B cell (primary cell): ENCODE measurements at regions not wholly inside any gene's neighbourhood (a gene's known extent, or its start where the extent isn't known, plus 50 kb on each side); places are given as distances from the start of the nearest gene placed in this dataset.

Experiments used
- ATAC-seq: fragments of 200-7000 bp; cut with Tn5 transposase; one replicate; pipeline ENCODE4 v1.10.0; 2021; ENCODE audit warnings: low read depth, mild to moderate bottlenecking, moderate number of reproducible peaks, moderate library complexity
- CTCF ChIA-PET: fragments of 350-600 bp; sonication (Branson Sonifier 250); formaldehyde crosslinking; loops from one replicate; lab custom pipeline; 2021; ENCODE audit warnings: antibody characterized with exemption, inconsistent platforms; lab: Charles Lee
- POLR2A ChIA-PET: fragments of 350-600 bp; sonication (Branson Sonifier 250); formaldehyde crosslinking; loops from one replicate; lab custom pipeline; 2021; ENCODE audit warnings: antibody characterized with exemption; lab: Charles Lee
- DNase-seq: peaks from one replicate; pipeline ENCODE4 v3.0.0; 2013
- H2AFZ ChIP-seq: 2 replicates; pipeline ENCODE4 v1.6.1; 2012; ENCODE audit warnings: mild to moderate bottlenecking, low read depth, low read length; ENCODE audit not compliant: insufficient read depth, poor library complexity, severe bottlenecking
- H3K27ac ChIP-seq, 2 donors: 1 replicate in 1 of 2; 2 replicates in 1 of 2; pipeline ENCODE4 v1.5.1; 2012 to 2013; ENCODE audit warnings: low read length in 2 of 2, mild to moderate bottlenecking in 2 of 2, moderate library complexity in 1 of 2
- H3K27me3 ChIP-seq, 4 experiments: fragments of 200-600 bp in 1 of 4; sonication (generic) in 1 of 4; replicated peaks in 1 of 4; 1 replicate in 2 of 4; 2 replicates in 2 of 4; pipeline versions ENCODE4 v1.6.1 to v1.7.0; 2013 to 2016; ENCODE audit warnings: low read length in 3 of 4, mild to moderate bottlenecking in 2 of 4, mixed read lengths in 1 of 4, moderate library complexity in 1 of 4; ENCODE audit not compliant: insufficient read depth in 4 of 4, control insufficient read depth in 3 of 4; ENCODE audit errors: control extremely low read depth in 1 of 4
- H3K36me3 ChIP-seq, 2 experiments: replicated peaks in 1 of 2; 1 replicate in 1 of 2; 2 replicates in 1 of 2; pipeline versions ENCODE4 v1.6.1 to v1.7.1; 2013; ENCODE audit warnings: low read length in 1 of 2; ENCODE audit not compliant: insufficient read depth in 2 of 2, control insufficient read depth in 1 of 2; ENCODE audit errors: control extremely low read depth in 1 of 2, extremely low read depth in 1 of 2
- H3K4me1 ChIP-seq, 2 donors: fragments of 200-600 bp in 1 of 2; sonication (generic) in 1 of 2; 1 replicate in 1 of 2; 2 replicates in 1 of 2; pipeline versions ENCODE4 v1.5.1 to v1.6.1; 2013 to 2017; ENCODE audit warnings: low read length in 2 of 2; ENCODE audit not compliant: control insufficient read depth in 2 of 2, insufficient read depth in 2 of 2
- H3K4me2 ChIP-seq: replicated peaks from 2 replicates; pipeline ENCODE3; 2012; ENCODE audit warnings: mild to moderate bottlenecking, low read depth, low read length; ENCODE audit not compliant: poor library complexity, severe bottlenecking
- H3K4me3 ChIP-seq, 5 experiments: fragments of 200-600 bp in 1 of 5; sonication (generic) in 1 of 5; 1 replicate in 3 of 5; 2 replicates in 2 of 5; pipeline versions ENCODE4 v1.5.1 to v1.7.0; 2011 to 2016; ENCODE audit warnings: low read length in 4 of 5, mild to moderate bottlenecking in 4 of 5, low read depth in 2 of 5, control low read depth in 1 of 5, moderate library complexity in 1 of 5; ENCODE audit not compliant: insufficient read depth in 1 of 5; ENCODE audit errors: control extremely low read depth in 1 of 5, extremely low read depth in 1 of 5
- H3K79me2 ChIP-seq: fragments of 200-600 bp; sonication (generic); one replicate; pipeline ENCODE4 v1.6.0; 2016; ENCODE audit warnings: low read length; ENCODE audit not compliant: control insufficient read depth, insufficient read depth
- H3K9ac ChIP-seq: fragments of 200-600 bp; sonication (generic); 2 replicates; pipeline ENCODE4 v1.6.1; 2017; ENCODE audit warnings: mild to moderate bottlenecking, low read length, moderate library complexity
- H3K9me3 ChIP-seq, 3 donors: one replicate each; pipeline versions ENCODE4 v1.6.1 to v1.7.1; 2013; ENCODE audit warnings: low read length in 2 of 3; ENCODE audit not compliant: control insufficient read depth in 2 of 3, insufficient read depth in 1 of 3; ENCODE audit errors: control extremely low read depth in 1 of 3
- H4K20me1 ChIP-seq: 2 replicates; pipeline ENCODE4 v1.6.0; 2012; ENCODE audit warnings: mild to moderate bottlenecking, low read length; ENCODE audit not compliant: insufficient read depth, control insufficient read depth, poor library complexity, severe bottlenecking
- H3K27ac Mint-ChIP-seq: one replicate; pipeline ENCODE4 v1.8.0; 2021; ENCODE audit warnings: mixed read lengths
- H3K27me3 Mint-ChIP-seq: one replicate; pipeline ENCODE4 v1.8.0; 2021; ENCODE audit warnings: mixed read lengths
- H3K4me1 Mint-ChIP-seq: one replicate; pipeline ENCODE4 v1.8.0; 2021; ENCODE audit warnings: mixed read lengths
- H3K4me3 Mint-ChIP-seq: one replicate; pipeline ENCODE4 v1.8.0; 2021; ENCODE audit warnings: mixed read lengths
- H3K9me3 Mint-ChIP-seq: one replicate; pipeline ENCODE4 v1.8.0; 2022; ENCODE audit warnings: mixed read lengths; ENCODE audit not compliant: insufficient read depth
- CTCF ChIP-seq: fragments of 200-600 bp; IDR thresholded peaks from one replicate; pipeline ENCODE4 v1.8.0; 2022; ENCODE audit warnings: antibody characterized with exemption, mild to moderate bottlenecking
- EZH2 ChIP-seq: IDR thresholded peaks from 2 replicates; pipeline ENCODE4 v1.6.1; 2012; ENCODE audit warnings: borderline replicate concordance, low read depth, mild to moderate bottlenecking, moderate library complexity, low read length; ENCODE audit not compliant: insufficient read depth, poor library complexity, severe bottlenecking
- WGBS: methylation state at CpG from one replicate; pipeline ENCODE4 v1.1.5; 2013; ENCODE audit warnings: missing lambda C conversion rate; ENCODE audit not compliant: insufficient coverage; 5-methylcytosine and 5-hydroxymethylcytosine counted together
- intact Hi-C: fragments of 100-400 bp; cut with micrococcal nuclease; formaldehyde crosslinking; loops from one replicate; pipeline ENCODE4 v1.10.0; 2022

- 100% methylated on average over 2 of the region's 3 CpGs for WGBS
- peaks cover 0 to 5% (median 0%) of the 10 kb centered on the region in 3 donors for H3K9me3 ChIP-seq
- no peaks in the 10 kb centered on the region for H3K36me3 ChIP-seq
- H3K9ac ChIP-seq = no peak overlapping the region
- peaks cover 2% of the 10 kb centered on the region for H3K9me3 Mint-ChIP-seq
- no peaks in the 10 kb centered on the region for H3K4me1 ChIP-seq
- H3K4me2 ChIP-seq = no peak overlapping the region
- no peak overlapping the region for H2AFZ ChIP-seq
- CTCF ChIA-PET = no interaction called here
- H3K4me3 Mint-ChIP-seq = no peak overlapping the region
- no peaks in the 10 kb centered on the region for H3K27me3 ChIP-seq
- no peak overlapping the region for H3K27ac ChIP-seq
- no peak overlapping the region for H3K4me3 ChIP-seq
- TF ChIP-seq EZH2 (no peak), CTCF (no peak)
- POLR2A ChIA-PET = no interaction called here
- ATAC-seq = no peak
- no peaks in the 10 kb centered on the region for H3K79me2 ChIP-seq
- DNase-seq = no peak
- intact Hi-C loops = no loop called here
- no peak overlapping the region for H3K27ac Mint-ChIP-seq
- no peaks in the 10 kb centered on the region for H4K20me1 ChIP-seq
- no peaks in the 10 kb centered on the region for H3K27me3 Mint-ChIP-seq
- H3K4me1 Mint-ChIP-seq = no peaks in the 10 kb centered on the region
These were observed 950.8 kb downstream of the HACE1 start for GRCh38 chr6:103908898-103909297.

- DNase-seq (no peak), ATAC-seq (no peak)
- Histone ChIP-seq H2AFZ (no peak overlapping the region), H3K9ac (no peak overlapping the region), H3K4me3 (no peak overlapping the region), H3K9me3 (no peaks in the 10 kb centered on the region), H3K27ac (no peak overlapping the region), H3K27me3 (no peaks in the 10 kb centered on the region), H3K36me3 (no peaks in the 10 kb centered on the region), H3K4me1 (no peaks in the 10 kb centered on the region), H4K20me1 (no peaks in the 10 kb centered on the region), H3K79me2 (no peaks in the 10 kb centered on the region), H3K4me2 (no peak overlapping the region)
- WGBS = no CpG with 5 or more reads among the region's 2 CpGs
- Mint-ChIP-seq H3K4me1 (no peaks in the 10 kb centered on the region), H3K4me3 (no peak overlapping the region), H3K27me3 (no peaks in the 10 kb centered on the region), H3K9me3 (peaks cover 5% of the 10 kb centered on the region), H3K27ac (no peak overlapping the region)
- ChIA-PET CTCF (no interaction called here), POLR2A (no interaction called here)
- TF ChIP-seq EZH2 (no peak), CTCF (no peak)
- intact Hi-C loops = no loop called here
These were observed 964.6 kb downstream of the HACE1 start for GRCh38 chr6:103895136-103895535.
